Stimulated activated CD8-positive, alpha-beta memory T cell treated with anti-CD3 and anti-CD28 coated beads, Interleukin-15, amount 100 ng/mL, for 4 hours (primary cell): ENCODE measurements at regions not wholly inside any gene's neighbourhood (a gene's known extent, or its start where the extent isn't known, plus 50 kb on each side); places are given as distances from the start of the nearest gene placed in this dataset.
"Not testable (repeated sequence)": the region's sequence is repeated elsewhere in the genome, so short reads cannot be mapped to it uniquely, and the experiment has no call there.

ENCODE experiments used
- DNase-seq, 2 donors: peaks; one replicate each; pipeline ENCODE4 v3.0.0-alpha.2; 2020; ENCODE audit warnings: low read depth in 2 of 2

DNA sequence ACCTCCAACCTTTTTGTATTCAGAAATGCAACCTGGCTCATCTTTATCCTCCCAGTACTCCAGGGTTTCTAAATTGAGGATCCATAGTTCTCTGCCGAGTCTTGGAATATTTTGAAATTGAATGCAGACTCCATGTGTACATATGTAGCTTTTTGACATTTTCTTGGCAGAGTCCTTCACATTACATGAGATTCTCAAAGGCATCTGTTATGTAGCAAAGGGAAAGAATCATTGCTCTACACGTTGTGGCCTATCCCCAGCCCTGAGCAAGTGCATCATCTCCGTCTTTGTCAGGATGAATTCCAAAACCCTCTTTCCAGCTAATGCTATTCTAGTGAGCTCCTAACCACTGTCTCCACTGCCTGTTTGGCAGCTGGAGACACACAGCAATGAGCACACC, 742.9 kb downstream of the DHX35 start:
- no peak for DNase-seq

GRCh38 chr20:39703357-39703756, 741.2 kb downstream of the DHX35 start:
- DNase-seq: not testable (repeated sequence)

GRCh38 chr20:39702701-39703349, 740.7 kb downstream of the DHX35 start:
- no peak for DNase-seq

DNA sequence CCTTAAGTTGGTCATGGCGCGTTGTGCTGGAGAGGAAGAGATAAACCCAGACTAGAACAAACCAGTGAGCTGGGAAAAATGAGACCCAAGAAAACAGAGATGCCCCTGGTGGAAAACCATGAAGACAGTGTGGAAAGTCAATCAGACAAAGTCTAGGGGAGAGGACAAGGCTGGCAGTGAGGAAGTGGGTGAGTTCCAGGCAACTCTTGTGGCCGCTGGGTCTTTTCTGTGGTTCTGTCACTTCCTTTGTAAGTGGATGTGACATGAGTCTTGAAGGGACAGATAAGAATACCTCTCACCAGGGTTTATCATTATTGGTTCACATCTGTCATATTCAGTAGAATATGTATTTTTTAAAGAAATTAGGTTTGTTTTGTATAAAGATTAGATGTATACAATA, 738.4 kb downstream of the DHX35 start:
- no peak for DNase-seq

- no peak for DNase-seq
These were observed 737.1 kb downstream of the DHX35 start for GRCh38 chr20:39699166-39699725.

DNA sequence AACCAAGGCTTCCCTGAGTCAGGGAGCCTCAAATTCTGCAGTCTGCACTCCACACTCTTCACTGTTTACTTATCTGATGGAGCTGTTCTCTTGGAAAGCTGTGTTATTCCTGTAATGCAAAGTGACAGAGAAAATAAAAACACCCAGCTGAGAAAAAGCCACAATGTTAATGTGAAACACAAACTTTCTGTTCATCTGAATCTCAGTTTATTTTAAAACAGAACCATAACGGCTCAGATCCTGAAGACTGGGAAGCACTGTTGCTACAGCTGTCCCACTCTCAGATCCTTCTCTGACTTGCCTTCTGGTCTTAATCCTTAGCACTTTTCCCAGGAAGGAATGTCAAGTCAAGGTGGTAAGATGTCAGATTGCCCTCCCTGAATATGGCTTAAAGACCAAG, 736.6 kb downstream of the DHX35 start:
- no peak for DNase-seq

GRCh38 chr20:39691151-39691862, 729.2 kb downstream of the DHX35 start:
- DNase-seq: no peak

- no peak for DNase-seq
These were observed 714.8 kb downstream of the DHX35 start for GRCh38 chr20:39676857-39677391.

- no peak for DNase-seq
These were observed 714.1 kb downstream of the DHX35 start for GRCh38 chr20:39676241-39676640.

DNA sequence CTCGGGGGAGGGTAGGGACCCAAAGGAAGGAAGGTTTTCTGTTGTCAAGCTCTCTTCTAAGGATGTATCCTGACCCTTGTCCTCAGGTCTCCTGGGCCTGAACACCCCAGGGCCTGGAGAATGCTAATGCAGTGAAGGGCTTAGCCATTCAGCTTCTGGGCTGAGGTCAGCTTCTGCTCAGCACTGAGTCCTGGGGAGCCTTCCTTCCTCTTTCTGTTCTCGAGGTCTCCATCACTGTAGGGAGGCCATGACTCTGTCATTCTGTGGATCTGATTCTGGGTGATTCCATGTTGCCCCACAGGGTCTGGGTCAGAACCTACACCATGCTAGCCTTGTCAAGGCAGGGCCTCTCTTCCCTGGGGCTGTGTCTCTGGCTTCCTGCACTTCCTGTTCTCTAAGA, 712.7 kb downstream of the DHX35 start:
- DNase-seq: no peak

DNA sequence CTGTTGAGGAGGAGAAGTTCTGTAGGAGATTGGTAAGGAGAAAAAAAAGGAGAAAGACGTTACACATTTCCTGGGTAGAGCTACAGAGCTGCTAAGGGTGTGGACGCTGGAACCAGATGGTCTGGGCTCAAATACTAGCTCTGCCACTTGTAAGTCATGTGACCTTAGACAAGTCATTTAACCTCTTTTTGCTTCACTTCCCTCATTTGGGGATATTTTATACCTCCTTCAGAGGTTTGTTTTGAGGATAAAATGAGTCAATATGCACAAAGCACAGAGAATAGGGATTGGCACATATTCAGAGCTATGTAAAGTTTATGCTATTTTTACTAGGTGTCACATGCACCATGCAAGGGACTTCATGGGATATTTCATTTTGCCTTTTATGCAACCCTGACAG, 708.8 kb downstream of the DHX35 start:
- no peak for DNase-seq

- DNase-seq: no peak
These were observed 707.5 kb downstream of the DHX35 start for GRCh38 chr20:39669659-39670058.

- DNase-seq: no peak
These were observed 705.9 kb downstream of the DHX35 start for GRCh38 chr20:39668038-39668437.

DNA sequence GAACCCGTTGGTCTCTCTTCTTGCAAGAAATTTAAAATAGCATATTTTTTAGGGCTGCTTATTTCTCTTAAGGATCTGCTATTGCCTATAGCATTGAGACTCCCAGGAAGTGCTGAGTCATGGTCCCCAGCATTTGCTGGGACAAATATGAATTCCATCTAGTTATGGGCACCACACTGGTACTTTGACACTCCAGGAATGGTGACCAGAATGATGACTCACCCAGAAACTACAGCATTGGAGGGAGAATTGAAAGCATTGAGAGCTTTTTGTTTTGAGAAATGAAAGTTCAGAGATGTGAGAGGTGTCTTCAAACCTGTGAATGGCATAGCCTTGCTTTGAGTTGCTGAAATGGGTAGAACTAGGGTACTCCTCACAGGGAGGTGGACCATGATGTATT, 699.7 kb downstream of the DHX35 start:
- no peak for DNase-seq

DNA sequence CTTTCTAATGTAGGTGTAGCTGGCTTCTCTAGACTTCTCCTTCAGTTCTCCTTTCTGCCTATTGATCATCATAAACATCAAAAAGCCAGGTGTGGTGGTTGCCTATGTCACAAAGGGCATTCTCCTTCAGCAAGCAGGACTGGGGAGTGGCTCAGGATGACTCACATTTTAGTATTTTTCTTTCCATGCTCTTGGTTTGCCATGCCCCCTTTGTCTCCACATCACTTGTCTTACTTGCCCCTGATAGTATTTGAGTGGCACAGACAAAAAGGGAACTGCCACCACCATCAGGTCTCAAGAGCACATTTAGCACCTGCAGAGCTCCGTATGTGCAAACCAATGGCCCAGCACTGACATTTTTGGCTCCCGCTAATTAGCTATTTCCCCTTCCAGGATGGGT, 698.8 kb downstream of the DHX35 start:
- no peak for DNase-seq

GRCh38 chr20:39660226-39660625, 698.1 kb downstream of the DHX35 start:
- no peak for DNase-seq

GRCh38 chr20:39658662-39659409, 696.7 kb downstream of the DHX35 start:
- DNase-seq: no peak

DNA sequence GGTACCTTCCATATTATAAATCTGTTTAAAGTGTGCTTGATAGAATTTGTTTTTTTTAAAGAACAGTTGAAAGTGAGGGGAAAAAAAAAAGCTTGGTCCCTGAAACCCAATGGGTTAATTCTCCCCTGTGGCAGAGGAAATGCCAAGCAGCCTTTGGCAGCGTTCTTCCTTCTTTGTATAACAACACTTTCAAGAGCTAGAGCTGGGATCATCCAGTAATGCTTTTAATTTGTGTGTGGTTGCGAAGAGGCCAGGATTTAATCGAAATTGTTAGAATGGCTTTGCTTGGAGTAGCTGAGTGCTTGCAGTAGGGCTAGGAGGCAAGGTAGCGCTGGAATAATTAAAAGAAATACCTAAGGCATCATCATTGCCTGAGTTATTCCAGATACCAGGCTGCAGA, 692.0 kb downstream of the DHX35 start:
- DNase-seq: no peak

- no peak for DNase-seq
These were observed 689.6 kb downstream of the DHX35 start for GRCh38 chr20:39651645-39652325.

DNA sequence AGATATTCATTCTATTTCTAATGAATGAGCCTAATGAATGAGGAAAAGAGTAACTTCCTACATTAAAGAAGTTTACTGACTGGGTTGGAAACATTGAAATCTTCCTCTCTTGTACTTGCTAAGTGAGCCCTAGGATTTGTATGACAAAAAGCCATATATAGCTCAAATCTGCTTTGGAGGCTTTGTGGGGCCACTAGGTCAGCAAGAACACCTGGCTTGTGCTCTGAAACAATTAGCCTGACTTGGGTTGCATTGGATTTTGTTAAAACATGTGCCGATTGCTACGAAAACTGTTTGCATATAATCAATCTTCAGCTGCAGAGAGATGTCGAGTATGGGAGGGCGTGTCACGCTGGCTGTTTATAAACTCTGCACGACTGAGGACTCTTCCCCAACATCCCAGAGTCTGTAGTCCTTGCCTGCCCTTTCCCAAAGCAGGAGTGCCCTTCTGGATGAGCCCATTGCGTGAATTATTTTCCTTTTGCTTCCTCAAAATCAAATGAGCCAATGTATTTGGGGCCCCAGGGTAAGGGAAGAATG, 684.8 kb downstream of the DHX35 start:
- no peak for DNase-seq

DNA sequence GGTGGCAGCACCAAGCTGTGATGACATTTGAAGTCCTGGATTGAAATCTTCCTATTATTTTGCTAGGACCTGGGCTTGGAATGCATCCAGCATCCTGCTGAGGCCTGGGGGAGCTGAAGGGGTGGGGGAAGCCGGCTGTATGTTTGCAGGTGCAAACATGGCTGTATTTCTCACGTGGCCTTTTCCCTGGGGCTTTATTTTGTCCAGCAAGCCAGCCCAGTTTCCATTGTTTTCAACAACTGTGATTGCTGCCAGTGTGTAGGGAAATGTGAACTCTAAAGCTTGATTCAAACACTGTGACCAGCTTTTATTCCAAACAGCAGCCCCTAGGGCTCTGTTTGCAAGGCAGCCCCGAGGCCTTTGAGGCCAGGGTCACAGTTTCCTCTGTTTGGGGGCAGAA, 683.0 kb downstream of the DHX35 start:
- DNase-seq: no peak

- DNase-seq: no peak
These were observed 681.1 kb downstream of the DHX35 start for GRCh38 chr20:39643292-39643691.
